Subcutaneous abdominal adipose tissue (tissue), 5 donors: ENCODE measurements at regions not wholly inside any gene's neighbourhood (a gene's known extent, or its start where the extent isn't known, plus 50 kb on each side); places are given as distances from the start of the nearest gene placed in this dataset.

Experiments used
- H3K27ac ChIP-seq: one replicate; pipeline ENCODE4 v1.7.0; 2013; ENCODE audit warnings: low read depth, mild to moderate bottlenecking, inconsistent platforms, low read length, moderate library complexity
- H3K27me3 ChIP-seq, 5 donors: one replicate each; pipeline ENCODE4 v1.7.0; 2013; ENCODE audit warnings: low read length in 5 of 5, inconsistent platforms in 1 of 5; ENCODE audit not compliant: control insufficient read depth in 5 of 5, insufficient read depth in 4 of 5
- H3K36me3 ChIP-seq, 5 donors: one replicate each; pipeline ENCODE4 v1.7.0; 2013; ENCODE audit warnings: low read length in 5 of 5; ENCODE audit not compliant: control insufficient read depth in 5 of 5, insufficient read depth in 5 of 5
- H3K4me1 ChIP-seq, 5 donors: one replicate each; pipeline ENCODE4 v1.7.0; 2013; ENCODE audit warnings: low read length in 5 of 5, mild to moderate bottlenecking in 3 of 5, moderate library complexity in 1 of 5; ENCODE audit not compliant: control insufficient read depth in 5 of 5, insufficient read depth in 5 of 5
- H3K4me3 ChIP-seq, 5 donors: one replicate each; pipeline ENCODE4 v1.7.0; 2013; ENCODE audit warnings: low read length in 5 of 5, low read depth in 1 of 5
- H3K9ac ChIP-seq, 5 donors: one replicate each; pipeline ENCODE4 v1.7.0; 2013; ENCODE audit warnings: low read length in 5 of 5, mild to moderate bottlenecking in 4 of 5, moderate library complexity in 3 of 5
- H3K9me3 ChIP-seq, 5 donors: one replicate each; pipeline ENCODE4 v1.7.0; 2013; ENCODE audit warnings: low read length in 5 of 5; ENCODE audit not compliant: control insufficient read depth in 5 of 5
- donor health status: healthy.
- donor health status: healthy.
- donor health status: healthy.
- donor health status: healthy.
- donor health status: healthy.

- no peak overlapping the region for H3K27ac ChIP-seq
- H3K4me1 ChIP-seq: no peaks in the 10 kb centered on the region
- H3K27me3 ChIP-seq: no peaks in the 10 kb centered on the region
- no peak overlapping the region for H3K4me3 ChIP-seq
- no peaks in the 10 kb centered on the region for H3K9me3 ChIP-seq
- no peak overlapping the region for H3K9ac ChIP-seq
- H3K36me3 ChIP-seq: no peaks in the 10 kb centered on the region
These were observed 195.5 kb upstream of the TMPO start for GRCh38 chr12:98319716-98320425.

- no peak overlapping the region for H3K4me3 ChIP-seq
- no peaks in the 10 kb centered on the region for H3K27me3 ChIP-seq
- H3K9ac ChIP-seq: no peak overlapping the region
- no peaks in the 10 kb centered on the region for H3K4me1 ChIP-seq
- no peak overlapping the region for H3K27ac ChIP-seq
- H3K36me3 ChIP-seq: no peaks in the 10 kb centered on the region
- no peaks in the 10 kb centered on the region for H3K9me3 ChIP-seq
These were observed 190.4 kb upstream of the TMPO start for GRCh38 chr12:98325003-98325402.

GRCh38 chr12:98328467-98328866, 186.9 kb upstream of the TMPO start:
- no peak overlapping the region for H3K27ac ChIP-seq
- no peak overlapping the region for H3K4me3 ChIP-seq
- H3K27me3 ChIP-seq: no peaks in the 10 kb centered on the region
- no peaks in the 10 kb centered on the region for H3K4me1 ChIP-seq
- H3K9me3 ChIP-seq: no peaks in the 10 kb centered on the region
- H3K36me3 ChIP-seq: no peaks in the 10 kb centered on the region
- no peak overlapping the region for H3K9ac ChIP-seq

GRCh38 chr12:98329589-98329988, 185.8 kb upstream of the TMPO start:
- Histone ChIP-seq H3K27me3 (no peaks in the 10 kb centered on the region), H3K4me1 (no peaks in the 10 kb centered on the region), H3K36me3 (no peaks in the 10 kb centered on the region), H3K27ac (no peak overlapping the region), H3K4me3 (no peak overlapping the region), H3K9me3 (no peaks in the 10 kb centered on the region), H3K9ac (no peak overlapping the region)

- Histone ChIP-seq H3K4me1 (no peaks in the 10 kb centered on the region), H3K27ac (no peak overlapping the region), H3K4me3 (no peak overlapping the region), H3K27me3 (no peaks in the 10 kb centered on the region), H3K36me3 (no peaks in the 10 kb centered on the region), H3K9me3 (no peaks in the 10 kb centered on the region), H3K9ac (no peak overlapping the region)
These were observed 182.7 kb upstream of the TMPO start for GRCh38 chr12:98332642-98333041.

- no peak overlapping the region for H3K9ac ChIP-seq
- H3K27ac ChIP-seq: no peak overlapping the region
- no peaks in the 10 kb centered on the region for H3K4me1 ChIP-seq
- no peak overlapping the region for H3K4me3 ChIP-seq
- H3K9me3 ChIP-seq: no peaks in the 10 kb centered on the region
- no peaks in the 10 kb centered on the region for H3K27me3 ChIP-seq
- no peaks in the 10 kb centered on the region for H3K36me3 ChIP-seq
These were observed 180.6 kb upstream of the TMPO start for GRCh38 chr12:98334768-98335167.

- Histone ChIP-seq H3K9me3 (no peaks in the 10 kb centered on the region), H3K4me3 (no peak overlapping the region), H3K27me3 (no peaks in the 10 kb centered on the region), H3K4me1 (no peaks in the 10 kb centered on the region), H3K36me3 (no peaks in the 10 kb centered on the region), H3K27ac (no peak overlapping the region), H3K9ac (no peak overlapping the region)
These were observed 174.4 kb upstream of the TMPO start for GRCh38 chr12:98341026-98341425.

GRCh38 chr12:98341732-98342131, 173.7 kb upstream of the TMPO start:
- Histone ChIP-seq H3K27ac (no peak overlapping the region), H3K4me3 (no peak overlapping the region), H3K4me1 (no peaks in the 10 kb centered on the region), H3K27me3 (no peaks in the 10 kb centered on the region), H3K9me3 (no peaks in the 10 kb centered on the region), H3K36me3 (no peaks in the 10 kb centered on the region), H3K9ac (no peak overlapping the region)

GRCh38 chr12:98343002-98343567, 172.3 kb upstream of the TMPO start:
- no peak overlapping the region for H3K9ac ChIP-seq
- H3K36me3 ChIP-seq: no peaks in the 10 kb centered on the region
- H3K27ac ChIP-seq: no peak overlapping the region
- no peak overlapping the region for H3K4me3 ChIP-seq
- H3K9me3 ChIP-seq: no peaks in the 10 kb centered on the region
- no peaks in the 10 kb centered on the region for H3K27me3 ChIP-seq
- no peaks in the 10 kb centered on the region for H3K4me1 ChIP-seq

- no peaks in the 10 kb centered on the region for H3K27me3 ChIP-seq
- no peak overlapping the region for H3K9ac ChIP-seq
- no peaks in the 10 kb centered on the region for H3K36me3 ChIP-seq
- no peak overlapping the region for H3K27ac ChIP-seq
- H3K4me1 ChIP-seq: no peaks in the 10 kb centered on the region
- H3K4me3 ChIP-seq: no peak overlapping the region
- H3K9me3 ChIP-seq: no peaks in the 10 kb centered on the region
These were observed 171.1 kb upstream of the TMPO start for GRCh38 chr12:98344046-98344930.
